Stimulated activated CD8-positive, alpha-beta memory T cell treated with anti-CD3 and anti-CD28 coated beads, Interleukin-15, amount 100 ng/mL, for 1 hour (primary cell): ENCODE measurements at regions not wholly inside any gene's neighbourhood (a gene's known extent, or its start where the extent isn't known, plus 50 kb on each side); places are given as distances from the start of the nearest gene placed in this dataset.
"Not testable (repeated sequence)": the region's sequence is repeated elsewhere in the genome, so short reads cannot be mapped to it uniquely, and the experiment has no call there.

Experiments used
- DNase-seq: peaks from one replicate; pipeline ENCODE4 v3.0.0-alpha.2; 2020; ENCODE audit warnings: low read depth

GRCh38 chr11:87639753-87640364 lies 535.4 kb downstream of the RAB38 start:
- DNase-seq, result no peak

- DNase-seq, result no peak
Observed at GRCh38 chr11:87635001-87635400, 540.2 kb downstream of the RAB38 start.

DNA sequence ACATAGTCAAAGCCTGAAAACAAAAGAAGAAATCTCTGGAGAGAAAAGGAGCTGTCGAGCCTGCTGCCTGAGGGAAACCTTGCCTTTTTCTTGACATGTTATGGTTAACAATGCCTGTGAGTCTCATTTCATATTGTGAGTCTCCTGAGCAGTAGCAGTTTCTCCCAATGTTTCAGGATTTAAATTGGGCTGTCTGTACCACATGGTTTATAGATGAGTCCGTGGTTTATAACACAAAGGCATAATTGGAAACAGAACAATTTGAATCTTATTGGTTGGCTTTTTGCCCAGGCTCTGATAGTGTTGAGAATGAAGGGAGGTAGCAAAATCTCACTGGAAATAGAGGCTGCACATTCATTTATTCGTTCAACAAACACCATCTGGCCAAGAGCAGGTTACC lies 540.9 kb downstream of the RAB38 start:
- no peak for DNase-seq

GRCh38 chr11:87628957-87629356 lies 546.3 kb downstream of the RAB38 start:
- DNase-seq, result no peak

DNA sequence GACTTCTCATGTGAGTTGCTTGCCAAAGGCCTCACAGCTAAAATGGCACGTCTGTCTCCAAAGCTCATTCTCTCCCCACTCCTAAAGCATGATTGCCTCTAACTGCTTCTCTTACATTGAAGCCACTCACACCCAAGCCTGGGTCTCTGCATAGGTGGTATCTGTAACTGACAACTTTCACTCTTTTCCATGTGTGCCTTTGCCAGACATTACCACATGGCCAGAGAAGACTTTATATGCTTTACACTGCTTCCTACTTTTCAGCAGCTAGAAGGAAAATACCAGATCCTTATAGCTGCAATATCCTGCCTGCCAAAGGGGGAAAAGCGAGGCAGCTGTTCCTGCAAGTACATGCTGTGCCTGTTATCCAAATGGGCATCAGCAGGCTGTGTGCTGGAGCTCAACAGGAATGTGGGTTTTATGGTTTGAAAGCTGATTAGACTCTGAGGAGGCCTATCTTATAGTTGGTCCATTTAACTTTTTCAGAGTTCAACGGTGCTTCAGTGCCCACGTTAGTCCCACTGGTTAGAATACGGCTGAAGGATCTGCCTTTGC lies 547.1 kb downstream of the RAB38 start:
- DNase-seq, result no peak

DNA sequence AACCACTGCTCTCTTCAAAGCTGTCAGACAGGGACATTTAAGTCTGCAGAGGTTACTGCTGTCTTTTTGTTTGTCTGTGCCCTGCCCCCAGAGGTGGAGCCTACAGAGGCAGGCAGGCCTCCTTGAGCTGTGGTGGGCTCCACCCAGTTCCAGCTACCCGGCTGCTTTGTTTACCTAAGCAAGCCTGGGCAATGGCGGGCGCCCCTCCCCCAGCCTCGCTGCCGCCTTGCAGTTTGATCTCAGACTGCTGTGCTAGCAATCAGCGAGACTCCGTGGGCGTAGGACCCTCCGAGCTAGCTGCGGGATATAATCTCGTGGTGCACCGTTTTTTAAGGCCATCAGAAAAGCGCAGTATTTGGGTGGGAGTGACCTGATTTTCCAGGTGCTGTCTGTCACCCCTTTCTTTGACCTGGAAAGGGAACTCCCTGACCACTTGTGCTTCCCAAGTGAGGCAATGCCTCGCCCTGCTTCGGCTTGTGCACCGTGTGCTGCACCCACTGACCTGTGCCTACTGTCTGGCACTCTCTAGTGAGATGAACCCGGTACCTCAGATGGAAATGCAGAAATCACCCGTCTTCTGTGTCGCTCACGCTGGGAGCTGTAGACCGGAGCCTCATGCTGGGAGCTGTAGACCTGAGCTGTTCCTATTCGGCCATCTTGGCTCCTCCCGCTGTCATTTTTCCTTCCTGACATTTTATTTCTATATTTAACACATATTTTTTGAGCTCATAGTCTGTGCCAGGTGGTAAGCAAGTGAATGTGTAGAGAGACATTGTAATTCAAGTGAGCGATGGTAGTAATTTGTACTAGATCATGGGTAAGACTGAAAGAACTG lies 551.5 kb downstream of the RAB38 start:
- not testable (repeated sequence) for DNase-seq

- no peak for DNase-seq
Observed at GRCh38 chr11:87616511-87616910, 558.7 kb downstream of the RAB38 start.

DNA sequence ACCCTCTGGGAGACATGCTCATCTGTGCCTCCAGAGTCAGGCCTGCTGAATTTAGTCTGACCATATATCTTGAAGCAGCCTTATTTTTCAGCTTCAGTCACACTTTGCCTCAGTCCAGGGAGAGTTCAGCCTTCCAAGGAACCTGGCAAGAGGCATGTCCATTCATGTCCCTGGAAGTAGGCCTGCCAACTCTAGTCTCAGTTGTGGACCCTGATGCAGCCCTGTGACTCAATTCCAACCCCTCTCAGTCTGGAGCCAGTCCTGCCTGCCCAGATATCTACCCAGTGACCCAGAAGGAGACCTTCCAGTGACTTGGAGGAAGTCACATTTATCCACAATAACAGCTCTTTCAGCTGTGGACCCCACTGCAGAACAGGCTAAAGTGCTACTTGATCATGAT lies 566.6 kb downstream of the TMEM135 start:
- DNase-seq, result no peak

GRCh38 chr11:87603887-87604286 lies 566.2 kb downstream of the TMEM135 start:
- no peak for DNase-seq

DNA sequence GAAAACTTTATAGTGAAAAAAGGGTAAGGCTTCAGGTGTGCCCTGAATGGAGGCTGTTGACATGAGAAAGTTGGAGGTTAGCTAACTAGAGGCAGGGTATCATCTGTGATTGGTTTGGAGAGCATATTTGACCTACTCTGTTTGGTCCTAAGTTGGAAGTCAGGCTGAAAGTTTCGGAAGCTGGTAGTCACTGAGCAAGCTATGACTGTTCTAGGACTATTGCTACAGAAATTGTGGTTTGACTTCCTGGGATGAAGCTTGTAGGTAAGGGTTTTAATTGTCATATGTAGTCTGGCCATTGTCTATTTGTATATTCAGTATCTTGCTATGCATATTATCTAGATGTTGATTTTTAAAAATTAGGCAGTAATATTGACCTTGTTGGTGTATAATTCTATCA lies 565.0 kb downstream of the TMEM135 start:
- no peak for DNase-seq

DNA sequence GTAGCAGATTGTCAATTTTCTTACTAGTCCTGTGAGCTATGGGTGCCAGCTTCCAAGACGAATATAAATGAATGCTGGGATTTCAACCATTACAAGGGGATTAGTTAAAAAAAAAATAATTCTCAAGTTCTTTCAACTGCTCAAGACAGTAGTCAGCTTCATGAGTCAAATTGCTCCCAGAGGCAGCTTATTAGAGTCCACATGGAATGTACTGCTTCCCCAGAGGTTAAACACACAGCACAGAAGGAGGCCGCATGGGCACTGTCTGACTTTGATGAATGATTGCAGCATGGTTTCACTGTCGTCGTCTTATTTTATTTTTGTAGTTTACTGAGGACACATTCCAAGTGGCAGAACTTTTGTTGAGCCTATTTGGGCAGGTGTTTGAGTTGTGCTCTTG lies 563.2 kb downstream of the TMEM135 start:
- no peak for DNase-seq

DNA sequence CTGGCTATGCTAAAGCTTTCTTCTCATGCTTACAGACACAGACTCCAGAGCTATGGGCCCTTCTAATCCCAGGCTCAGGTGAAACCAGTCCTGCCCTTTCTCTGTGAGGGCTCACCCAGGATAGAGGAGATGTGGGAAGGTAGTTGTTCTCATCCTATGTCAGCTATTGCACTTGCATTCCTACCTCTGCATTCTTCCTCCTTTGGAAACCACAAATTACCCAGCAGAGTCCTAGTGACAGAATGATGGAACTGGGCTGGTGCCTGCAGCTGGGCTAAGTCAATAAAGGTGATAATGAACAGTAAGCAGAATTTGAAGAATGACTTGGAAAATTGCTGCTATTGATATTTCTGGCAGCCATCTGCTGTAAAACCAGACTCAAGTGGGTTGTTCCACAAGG lies 560.0 kb downstream of the TMEM135 start:
- DNase-seq, result no peak

- DNase-seq, result no peak
Observed at GRCh38 chr11:87596176-87596575, 558.4 kb downstream of the TMEM135 start.

DNA sequence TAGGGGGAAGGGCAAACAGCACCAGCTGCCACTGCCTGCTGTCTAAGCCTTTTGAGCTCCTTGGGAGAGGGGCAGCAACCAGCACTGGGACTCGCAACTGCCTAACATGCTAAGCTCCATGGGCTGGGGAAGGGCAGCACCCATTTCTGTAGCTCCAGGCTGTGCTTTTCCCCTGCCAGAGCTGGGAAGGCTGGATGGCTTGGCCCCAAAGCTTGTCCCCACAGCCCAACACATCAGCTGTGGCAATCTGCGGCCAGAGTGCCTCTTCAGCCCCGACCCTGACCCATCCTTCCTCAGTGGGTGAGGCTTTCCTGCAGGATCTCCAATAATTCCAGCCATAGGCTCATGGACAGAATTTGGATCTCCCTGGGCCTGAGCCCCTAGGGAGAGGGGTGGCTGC lies 551.3 kb downstream of the TMEM135 start:
- no peak for DNase-seq

DNA sequence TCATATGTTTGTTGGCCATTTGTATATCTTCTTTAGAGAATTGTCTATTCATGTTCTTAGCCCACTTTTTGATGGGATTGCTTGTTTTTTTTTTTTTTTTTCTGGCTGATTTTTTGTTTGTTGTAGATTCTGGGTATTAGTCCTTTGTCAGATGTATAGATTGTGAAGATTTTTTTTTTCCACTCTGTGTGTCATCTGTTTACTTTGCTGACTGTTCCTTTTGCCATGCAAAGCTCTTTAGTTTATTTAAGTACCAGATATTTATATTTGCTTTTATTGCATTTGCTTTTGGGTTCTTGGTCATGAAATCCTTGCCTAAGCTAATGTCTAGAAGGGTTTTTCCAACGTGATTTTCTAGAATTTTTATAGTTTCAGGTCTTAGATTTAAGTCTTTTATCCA lies 547.9 kb downstream of the TMEM135 start:
- DNase-seq, result not testable (repeated sequence)

DNA sequence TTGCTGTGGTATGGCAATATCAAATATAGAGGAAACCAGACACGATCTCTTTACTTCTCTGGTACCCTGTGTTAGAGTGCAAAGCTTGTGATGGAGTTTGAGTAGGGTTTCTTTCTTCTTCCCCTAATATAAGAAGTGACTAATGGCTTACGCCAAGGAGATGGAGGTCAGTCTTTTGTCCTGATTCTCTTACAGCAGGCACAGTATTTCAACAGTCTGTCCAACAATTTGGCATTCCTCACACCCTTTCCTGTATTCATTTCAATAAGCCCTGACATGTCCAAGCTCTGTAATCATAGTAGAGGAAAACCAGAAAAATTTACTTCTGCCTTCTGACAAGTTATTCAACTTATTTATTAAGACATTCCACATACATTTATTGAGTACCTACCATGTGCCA lies 546.2 kb downstream of the TMEM135 start:
- DNase-seq, result no peak

GRCh38 chr11:87575088-87575487 lies 537.4 kb downstream of the TMEM135 start:
- DNase-seq, result no peak

- no peak for DNase-seq
Observed at GRCh38 chr11:87574193-87574592, 536.5 kb downstream of the TMEM135 start.

DNA sequence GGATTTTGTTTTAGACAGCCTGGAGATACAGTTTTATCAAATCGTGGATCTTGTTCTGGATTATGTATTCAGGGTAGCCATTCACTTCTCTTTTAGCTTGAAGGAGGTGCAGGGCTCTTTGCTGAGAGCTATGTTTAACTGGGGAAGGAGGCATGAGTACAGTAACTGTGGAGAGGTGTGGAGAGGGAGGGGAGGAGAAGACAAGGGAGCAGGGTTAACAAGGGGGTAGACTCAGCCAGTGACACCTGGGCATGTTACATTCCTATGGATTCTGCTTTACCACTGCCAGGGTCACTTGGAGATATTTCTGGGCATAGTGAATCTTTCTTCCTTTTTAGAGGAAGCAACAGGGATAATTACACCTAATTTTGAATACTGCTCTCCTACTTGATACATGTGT lies 536.0 kb downstream of the TMEM135 start:
- DNase-seq, result no peak

DNA sequence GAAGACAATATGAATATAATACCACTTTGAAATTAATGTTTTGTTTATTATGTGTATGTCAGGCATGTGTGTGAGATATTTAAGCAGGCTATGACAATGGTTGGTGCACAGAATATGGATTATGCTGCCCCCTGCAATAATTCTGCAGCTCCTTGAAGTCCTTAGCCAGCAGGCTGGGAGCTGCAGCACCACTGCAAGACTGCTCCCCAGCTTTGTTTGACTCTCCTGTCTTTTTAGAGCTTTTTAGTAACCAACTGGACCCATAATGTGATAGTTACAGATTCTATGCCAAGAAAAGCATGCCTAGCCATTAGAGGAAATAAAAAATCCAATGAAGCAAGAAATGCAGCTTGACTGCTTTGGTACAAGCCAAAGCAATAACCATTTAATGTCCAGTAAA lies 535.1 kb downstream of the TMEM135 start:
- no peak for DNase-seq

GRCh38 chr11:87560352-87560751 lies 522.6 kb downstream of the TMEM135 start:
- DNase-seq, result no peak

DNA sequence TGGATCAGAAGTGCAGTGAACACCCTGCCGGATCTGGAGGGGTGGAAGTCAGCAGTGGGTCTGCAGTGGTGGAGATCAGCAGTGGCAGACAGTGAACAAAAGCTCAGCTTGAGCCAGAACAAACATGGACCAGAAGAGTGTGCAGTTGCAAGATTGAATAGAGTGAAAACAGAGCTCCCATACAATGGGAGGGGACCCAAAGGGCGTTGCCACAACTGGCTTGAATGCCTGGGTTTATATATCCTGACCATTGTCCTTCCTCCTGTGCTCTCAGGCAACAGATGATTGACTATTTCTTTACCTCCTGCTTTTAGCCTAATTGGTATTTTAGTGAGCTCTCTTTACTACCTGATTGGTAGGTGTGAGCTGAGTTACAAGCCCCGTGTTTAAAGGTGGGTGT lies 522.1 kb downstream of the TMEM135 start:
- not testable (repeated sequence) for DNase-seq

- no peak for DNase-seq
Observed at GRCh38 chr11:87555101-87555500, 517.4 kb downstream of the TMEM135 start.

DNA sequence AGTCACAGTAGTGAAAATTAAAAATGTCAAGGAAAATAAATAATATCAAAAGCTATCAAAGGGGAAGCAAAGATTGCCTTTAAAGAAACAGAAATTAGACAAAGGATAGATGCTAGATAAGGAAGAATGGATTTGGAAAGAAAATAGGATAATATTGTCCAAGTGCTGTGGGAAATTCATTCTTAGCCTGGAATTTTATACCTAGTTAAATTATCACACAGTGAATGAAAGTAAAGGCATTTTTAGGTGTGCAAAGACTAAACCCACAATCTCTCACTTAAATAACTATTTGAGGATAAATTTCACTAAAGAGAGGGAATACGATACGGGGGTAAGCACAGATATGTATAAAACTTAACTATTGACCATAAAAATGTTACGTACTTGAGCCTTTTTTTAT lies 511.1 kb downstream of the TMEM135 start:
- no peak for DNase-seq
